Ovary (tissue), 3 donors: ENCODE measurements at regions not wholly inside any gene's neighbourhood (a gene's known extent, or its start where the extent isn't known, plus 50 kb on each side); places are given as distances from the start of the nearest gene placed in this dataset.

Experiments
- CTCF ChIP-seq, 3 donors: fragments of 450-650 bp in 2 of 3; fragments of 200-600 bp in 1 of 3; IDR thresholded peaks; one replicate each; pipeline versions ENCODE4 v1.5.1 to v1.8.0; 2016 to 2022; ENCODE audit warnings: antibody characterized with exemption in 3 of 3, mild to moderate bottlenecking in 1 of 3
- EP300 ChIP-seq: sonication (generic); formaldehyde crosslinking; IDR thresholded peaks from one replicate; pipeline ENCODE4 v1.6.1; 2017; ENCODE audit warnings: antibody characterized with exemption
- POLR2A ChIP-seq: fragments of 450-650 bp; IDR thresholded peaks from one replicate; pipeline ENCODE4 v1.6.1; 2017; ENCODE audit warnings: antibody characterized with exemption, mild to moderate bottlenecking, moderate library complexity
- donor health status: DM: no; HTN: no; CAD: no.

GRCh38 chr4:123043013-123043412 lies 120.6 kb upstream of the NUDT6 start:
- TF ChIP-seq CTCF (IDR thresholded peaks at IDR 0.05) (no peak), POLR2A (no peak), EP300 (no peak)
